ENCODE measurements at regions not wholly inside any gene's neighbourhood (a gene's known extent, or its start where the extent isn't known, plus 50 kb on each side); places are given as distances from the start of the nearest gene placed in this dataset.

GRCh38 chr13:62629618-62630017 is 1214.0 kb upstream of the PCDH20 start:
- H4K8ac ChIP-seq (replicated peaks; ENCODE audit: insufficient read length, low read depth, low read length) = no peak overlapping the region
- peaks cover 0 to 3% of the 10 kb centered on the region in 2 experiments; a peak in 1 of 5 replicates for H3K9me3 Mint-ChIP-seq

More at GRCh38 chr13:62629618-62630017, 1214.0 kb upstream of the PCDH20 start:
- TF ChIP-seq CTCF (conservative IDR thresholded peaks at IDR 0.05) = no peak
- no peaks in the 10 kb centered on the region for H3K27me3 ChIP-seq (ENCODE audit: insufficient read depth, low read length)
- Mint-ChIP-seq H3K36me3 (ENCODE audit: insufficient read depth in 1 of 3, low read depth in 3 of 3) (peaks cover 0 to 5% (median 0%) of the 10 kb centered on the region in 3 experiments; a peak in 3 of 7 replicates), H3K27me3 (ENCODE audit: low read depth) (no peaks in the 10 kb centered on the region), H3K4me3 (no peak overlapping the region), H3K27ac (no peak overlapping the region), H3K4me1 (peaks cover 0 to 2% of the 10 kb centered on the region in 2 experiments; a peak in 1 of 4 replicates)
- no peak overlapping the region for H3K27ac ChIP-seq (ENCODE audit: insufficient read length, low read depth, low read length)
- no peaks in the 10 kb centered on the region for H4K20me1 ChIP-seq (ENCODE audit: control insufficient read depth, insufficient read depth, insufficient read length)
- H3K9me3 ChIP-seq (ENCODE audit: control insufficient read depth, low read depth, low read length) = no peaks in the 10 kb centered on the region
- no peak overlapping the region for H3K4ac ChIP-seq (ENCODE audit: low read depth, low read length)
- H3K4me2 ChIP-seq (ENCODE audit: insufficient read depth, insufficient read length, low read length) = no peak overlapping the region
- H4K91ac ChIP-seq (ENCODE audit: insufficient read length, low read depth, low read length) = no peak overlapping the region
- H3K56ac ChIP-seq (ENCODE audit: insufficient read length, low read depth, low read length) = no peak overlapping the region
- no peak overlapping the region for H3K18ac ChIP-seq (ENCODE audit: insufficient read length, low read depth, low read length)
- no peaks in the 10 kb centered on the region for H3K79me2 ChIP-seq (ENCODE audit: insufficient read depth, low read length)
- H3K23ac ChIP-seq (ENCODE audit: insufficient read length, low read depth, low read length) = no peak overlapping the region
- H2BK120ac ChIP-seq (ENCODE audit: low read depth, low read length, poor library complexity, severe bottlenecking) = no peak overlapping the region
- H2BK20ac ChIP-seq (ENCODE audit: low read depth, low read length, poor library complexity, severe bottlenecking) = no peak overlapping the region
- no peak overlapping the region for H3K14ac ChIP-seq (ENCODE audit: insufficient read depth, low read length)
- H3T11ph ChIP-seq (ENCODE audit: low read length) = no peak overlapping the region
- H3K79me1 ChIP-seq (ENCODE audit: insufficient read depth, low read depth, low read length, poor library complexity, severe bottlenecking) = no peaks in the 10 kb centered on the region
- no peaks in the 10 kb centered on the region for H3K4me1 ChIP-seq (ENCODE audit: insufficient read depth, low read length)
- no peak overlapping the region for H3K9ac ChIP-seq (ENCODE audit: extremely low read depth, insufficient read length, low read length)
- H2AFZ ChIP-seq (ENCODE audit: low read length) = no peak overlapping the region
- H2BK12ac ChIP-seq (ENCODE audit: insufficient read length, low read depth, low read length) = no peak overlapping the region
- H2BK5ac ChIP-seq (ENCODE audit: insufficient read length, low read length) = no peak overlapping the region
- no peak overlapping the region for H2AK5ac ChIP-seq (ENCODE audit: insufficient read length, low read length)
- no peaks in the 10 kb centered on the region for H3K23me2 ChIP-seq (ENCODE audit: insufficient read length, low read depth, low read length, poor library complexity, severe bottlenecking)
- no peak overlapping the region for H2BK15ac ChIP-seq (ENCODE audit: low read depth, low read length)
- DNase-seq = no peak
- WGBS (ENCODE audit: extremely low coverage, insufficient read length, low lambda C conversion rate) = no CpG with 5 or more reads among the region's 3 CpGs
- no peak overlapping the region for H4K5ac ChIP-seq (ENCODE audit: insufficient read length, low read depth, low read length)
